NCI-H2196 treated with DMSO at 0.1 percent for 48 hours (cell line): ENCODE measurements at regions not wholly inside any gene's neighbourhood (a gene's known extent, or its start where the extent isn't known, plus 50 kb on each side); places are given as distances from the start of the nearest gene placed in this dataset.
"Not testable (repeated sequence)": the region's sequence is repeated elsewhere in the genome, so short reads cannot be mapped to it uniquely, and the experiment has no call there.

Experiments
- DNase-seq: peaks from one replicate; lab custom pipeline; 2025; ENCODE audit not compliant: unreplicated experiment; lab: John Stamatoyannopoulos, UW

- no peak for DNase-seq
Measured at GRCh38 chr6:93183531-93183972, 235.8 kb downstream of the EPHA7 start.

DNA sequence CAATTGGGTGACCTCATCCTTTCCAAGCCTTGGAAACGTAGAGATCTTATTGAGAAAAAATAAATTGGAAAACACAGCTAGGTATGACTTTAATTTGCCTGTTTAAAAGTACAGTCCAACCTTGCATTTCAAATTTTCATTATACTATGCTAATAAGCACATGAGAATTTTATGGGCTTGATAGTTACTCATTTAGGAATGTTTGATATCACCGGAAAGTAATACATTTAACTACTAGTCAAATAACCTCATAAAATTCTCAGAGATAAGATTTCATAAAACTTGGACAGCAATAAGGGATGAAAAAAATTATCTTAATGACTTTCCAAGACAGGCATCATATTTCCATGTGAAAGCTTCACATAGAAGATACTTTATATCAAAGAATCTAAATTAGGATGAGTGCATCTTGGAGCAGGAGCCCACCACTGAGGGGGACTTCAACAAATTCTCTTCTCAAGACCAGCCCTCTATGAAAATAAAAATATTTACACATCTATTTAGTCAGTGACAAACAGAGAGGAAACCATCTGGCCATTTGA lies 236.3 kb downstream of the EPHA7 start:
- DNase-seq, result no peak

- DNase-seq, result no peak
Measured at GRCh38 chr6:93177918-93178317, 241.4 kb downstream of the EPHA7 start.

DNA sequence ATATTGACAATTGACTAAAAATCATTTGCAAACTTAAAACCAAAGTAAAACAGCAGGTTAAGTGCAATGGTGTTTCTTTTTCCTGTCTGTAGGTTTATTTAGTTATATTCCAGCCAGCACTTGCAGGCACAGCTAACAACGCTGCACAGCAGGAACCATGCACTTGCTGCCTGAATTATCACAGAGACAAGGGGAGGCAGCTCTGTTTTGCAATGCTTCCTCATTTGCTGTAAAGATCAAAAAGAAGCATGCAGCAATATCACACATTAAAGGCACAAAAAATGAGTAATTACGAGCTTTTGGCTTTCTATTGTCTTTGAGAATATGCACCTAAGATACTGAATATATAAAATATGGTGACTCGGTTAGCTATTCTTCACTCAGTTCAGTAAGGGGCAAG lies 241.9 kb downstream of the EPHA7 start:
- no peak for DNase-seq

- no peak for DNase-seq
Measured at GRCh38 chr6:93176070-93176469, 243.3 kb downstream of the EPHA7 start.

GRCh38 chr6:93173573-93173972 lies 245.8 kb downstream of the EPHA7 start:
- DNase-seq, result not testable (repeated sequence)

DNA sequence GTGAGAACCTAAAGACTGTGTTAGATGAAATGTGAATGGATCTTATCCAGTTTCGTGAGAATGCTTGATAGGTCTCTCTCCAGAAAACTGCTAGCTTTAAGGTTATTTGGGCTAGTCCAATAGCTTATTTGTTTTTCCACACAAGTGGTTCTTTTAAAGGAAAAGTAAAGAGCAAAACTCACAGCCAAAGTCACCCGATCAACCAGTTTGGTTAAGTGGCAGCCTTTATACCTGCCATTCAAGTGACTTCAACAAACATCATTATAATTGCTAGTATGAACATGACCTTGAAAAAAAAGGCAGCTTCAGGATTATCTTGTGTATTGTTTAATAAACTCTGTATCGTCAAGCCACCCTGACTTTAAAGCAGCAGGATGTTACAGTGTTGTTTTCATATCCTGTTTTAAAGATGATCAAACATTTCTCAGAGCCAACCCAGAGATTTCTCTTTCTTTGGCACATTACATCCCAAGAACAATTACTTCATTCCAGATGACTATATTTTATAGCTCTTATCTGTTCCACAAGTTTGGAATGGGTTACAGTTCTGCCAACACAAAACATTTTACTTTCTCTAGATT lies 253.4 kb downstream of the EPHA7 start:
- no peak for DNase-seq

GRCh38 chr6:93164781-93165180 lies 254.6 kb downstream of the EPHA7 start:
- no peak for DNase-seq

GRCh38 chr6:93163146-93163545 lies 256.2 kb downstream of the EPHA7 start:
- DNase-seq, result no peak

GRCh38 chr6:93139408-93140081 lies 279.8 kb downstream of the EPHA7 start:
- DNase-seq, result no peak

GRCh38 chr6:93136111-93136510 lies 283.2 kb downstream of the EPHA7 start:
- DNase-seq, result no peak

GRCh38 chr6:93124006-93124632 lies 295.2 kb downstream of the EPHA7 start:
- DNase-seq, result no peak

DNA sequence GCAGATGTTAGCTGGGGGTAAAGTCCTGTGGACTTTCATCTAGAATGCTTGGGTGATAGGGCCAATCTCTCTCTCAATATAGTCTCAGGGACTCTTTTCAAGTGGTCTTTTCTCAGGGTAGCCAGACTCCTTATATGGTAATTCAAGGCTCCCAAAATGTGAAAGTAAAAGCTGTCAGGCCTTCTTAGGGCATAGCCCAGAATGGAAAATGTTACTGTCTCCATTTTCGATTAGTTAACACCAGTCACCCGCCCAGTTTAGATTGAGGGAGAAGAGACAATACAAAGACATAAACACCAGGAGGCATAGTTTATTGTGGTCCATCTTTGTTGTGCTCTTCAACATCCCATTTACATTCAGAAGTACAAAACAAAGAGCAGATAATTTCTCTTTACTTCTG lies 295.8 kb downstream of the EPHA7 start:
- DNase-seq, result no peak

DNA sequence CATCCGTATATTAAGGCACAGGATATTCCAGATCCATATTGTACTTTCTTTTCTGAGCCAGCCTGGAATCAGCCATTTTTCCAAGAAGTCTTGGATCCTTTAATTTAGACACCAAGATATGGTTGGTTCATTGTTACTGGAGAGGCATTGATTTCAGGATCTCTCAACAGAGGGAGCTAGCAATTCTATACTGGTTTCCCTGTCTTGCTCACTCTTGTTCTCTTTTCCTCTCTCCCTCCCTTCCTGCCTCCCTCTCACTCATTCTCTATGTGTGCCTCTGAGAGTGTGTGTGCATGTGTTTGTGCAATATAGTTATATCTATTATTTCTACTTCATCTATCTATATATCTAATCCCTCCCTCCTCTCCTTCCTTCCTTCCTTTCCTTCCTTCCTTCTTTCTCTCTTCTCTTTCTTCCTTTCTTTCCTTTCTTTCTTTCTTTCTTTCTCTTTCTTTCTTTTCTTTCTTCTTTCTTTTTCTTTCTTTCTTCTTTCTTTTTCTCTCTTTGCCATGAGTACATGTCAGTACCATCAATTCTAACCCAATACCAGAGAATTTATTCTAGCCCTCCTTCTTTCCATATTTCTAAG lies 299.1 kb downstream of the EPHA7 start:
- DNase-seq, result no peak

GRCh38 chr6:93105907-93106306 lies 313.5 kb downstream of the EPHA7 start:
- DNase-seq, result no peak

- no peak for DNase-seq
Measured at GRCh38 chr6:93105017-93105416, 314.3 kb downstream of the EPHA7 start.

DNA sequence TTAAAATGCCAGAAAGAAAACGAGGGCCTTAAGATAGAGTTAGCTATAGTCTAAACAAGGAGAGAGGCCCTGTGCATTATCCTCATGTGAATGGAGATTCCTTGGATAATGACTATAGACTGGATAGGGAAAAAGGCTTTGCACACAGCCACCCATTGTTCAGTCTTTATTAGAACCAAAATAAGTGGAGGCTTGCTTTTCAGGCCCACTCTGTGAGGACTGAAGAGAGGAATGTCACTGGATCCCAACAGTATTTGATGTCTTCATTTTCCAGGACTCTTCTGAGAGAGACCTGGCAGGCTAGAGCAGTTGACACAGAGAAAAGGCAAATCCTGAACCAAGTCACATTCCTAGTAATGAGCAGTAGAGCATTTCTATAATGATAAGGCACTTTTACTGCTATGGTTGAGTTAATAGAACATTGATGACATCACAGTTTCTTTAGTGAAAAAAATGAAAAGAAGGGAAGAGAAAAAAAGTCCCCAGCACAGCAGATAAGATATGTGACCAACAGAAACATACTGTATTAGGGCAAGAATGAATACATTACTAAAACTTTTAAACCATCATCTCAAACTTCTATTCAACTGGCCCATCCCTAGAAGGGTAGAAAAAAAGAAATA lies 315.1 kb downstream of the EPHA7 start:
- DNase-seq, result no peak

DNA sequence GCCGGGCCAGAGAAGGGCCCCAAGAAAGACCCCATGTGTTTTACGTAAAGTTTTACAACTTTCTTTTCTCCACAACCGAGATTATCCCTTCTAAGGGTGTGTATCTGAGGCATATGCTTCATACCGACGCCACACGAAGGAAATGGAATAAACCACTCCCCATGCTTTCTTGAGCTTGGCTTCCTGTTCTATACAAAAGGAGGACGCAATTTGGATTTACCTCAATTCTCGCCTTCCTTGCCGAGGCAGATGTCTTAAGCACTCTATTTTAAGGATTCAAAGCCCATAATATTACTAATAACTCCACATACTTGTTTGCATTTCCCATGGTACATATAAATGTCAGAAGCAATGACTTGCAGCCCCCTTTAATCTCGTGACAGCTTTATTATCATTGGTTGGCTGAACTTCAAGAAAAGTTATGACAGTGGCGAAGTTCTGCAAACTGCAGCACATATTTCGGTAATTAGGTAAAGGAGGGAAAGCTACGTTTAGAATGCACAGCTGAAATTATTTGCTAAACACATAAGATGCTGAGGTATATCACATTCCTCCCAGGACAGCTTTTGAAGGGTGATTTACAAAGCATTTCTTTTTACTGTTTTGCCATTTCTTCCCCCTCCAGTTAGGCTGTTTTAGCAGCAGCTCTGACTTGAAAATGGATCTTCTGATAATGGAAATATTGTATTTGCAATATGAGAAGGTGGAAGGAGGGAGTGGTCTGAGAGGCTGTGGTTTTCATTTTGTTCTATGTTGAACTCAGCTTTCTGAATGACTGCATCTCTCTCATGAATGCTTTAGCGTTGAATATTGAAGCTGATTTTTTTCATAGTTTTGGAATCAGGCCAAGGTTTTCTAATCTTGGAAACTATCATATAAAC lies 330.5 kb downstream of the EPHA7 start:
- no peak for DNase-seq

DNA sequence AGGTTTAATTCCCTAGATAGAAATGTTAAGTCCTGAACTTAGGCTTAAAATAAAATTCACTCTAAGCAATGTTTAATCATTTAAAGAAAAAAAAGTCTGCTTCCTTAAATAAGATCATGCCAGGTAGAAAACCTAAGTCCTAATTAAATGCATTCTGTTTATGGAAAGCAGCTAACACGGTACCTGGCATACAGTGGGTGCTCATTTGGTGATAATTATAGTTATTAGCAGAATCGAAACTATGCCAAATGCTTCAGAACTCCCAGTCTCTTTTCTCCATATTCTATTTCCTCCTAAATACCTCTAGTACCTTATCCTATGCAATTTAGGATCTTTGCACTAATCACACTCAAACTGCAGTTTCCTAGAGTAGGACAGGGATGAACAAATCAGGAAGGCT lies 331.8 kb downstream of the EPHA7 start:
- no peak for DNase-seq

DNA sequence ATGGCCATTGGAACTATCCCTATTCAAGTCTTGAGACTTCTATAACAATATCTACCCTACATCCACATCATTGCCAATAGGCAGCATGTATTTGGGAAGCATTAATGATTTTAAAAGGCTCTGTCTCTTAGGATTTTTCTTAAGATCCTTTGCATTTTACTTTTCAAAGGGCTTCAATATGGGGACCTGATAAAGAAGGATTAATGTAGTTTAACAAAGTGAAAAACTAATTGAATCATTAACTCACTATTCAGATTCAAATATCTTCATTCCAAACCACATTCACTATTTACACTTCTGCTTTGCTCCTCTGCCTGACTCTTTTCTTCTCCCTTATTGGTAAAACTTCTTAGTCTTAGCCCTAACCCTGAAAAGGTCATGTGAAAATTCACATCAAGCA lies 333.0 kb downstream of the EPHA7 start:
- no peak for DNase-seq
